ENCODE measurements at regions not wholly inside any gene's neighbourhood (a gene's known extent, or its start where the extent isn't known, plus 50 kb on each side); places are given as distances from the start of the nearest gene placed in this dataset.

- Mint-ChIP-seq H3K4me1 (peaks cover 24% of the 10 kb centered on the region), H3K27ac (ENCODE audit: unreplicated experiment) (no peak overlapping the region), H3K27me3 (ENCODE audit: low read depth) (no peaks in the 10 kb centered on the region), H3K4me3 (no peak overlapping the region), H3K36me3 (ENCODE audit: low read depth) (peaks cover 8% of the 10 kb centered on the region), H3K9me3 (peaks cover 12% of the 10 kb centered on the region)
- no peak for DNase-seq (ENCODE audit: low read depth, low spot score)
- no peak for TF ChIP-seq CTCF (conservative IDR thresholded peaks at IDR 0.05)
Observed at GRCh38 chr7:110522761-110523200, 568.1 kb upstream of the LRRN3 start.

GRCh38 chr7:110529175-110529574 is 561.8 kb upstream of the LRRN3 start:
- Mint-ChIP-seq H3K36me3 (ENCODE audit: low read depth) (no peaks in the 10 kb centered on the region), H3K4me1 (no peaks in the 10 kb centered on the region), H3K27ac (ENCODE audit: unreplicated experiment) (no peak overlapping the region), H3K4me3 (no peak overlapping the region), H3K9me3 (peaks cover 7% of the 10 kb centered on the region), H3K27me3 (ENCODE audit: low read depth) (no peaks in the 10 kb centered on the region)
- DNase-seq (ENCODE audit: low read depth, low spot score) = no peak
- TF ChIP-seq CTCF (conservative IDR thresholded peaks at IDR 0.05) = no peak

GRCh38 chr7:110531186-110531585 is 559.7 kb upstream of the LRRN3 start:
- DNase-seq (ENCODE audit: low read depth, low spot score) = no peak
- Mint-ChIP-seq H3K9me3 (peaks cover 7% of the 10 kb centered on the region), H3K4me3 (no peak overlapping the region), H3K4me1 (no peaks in the 10 kb centered on the region), H3K36me3 (ENCODE audit: low read depth) (no peaks in the 10 kb centered on the region), H3K27ac (ENCODE audit: unreplicated experiment) (no peak overlapping the region), H3K27me3 (ENCODE audit: low read depth) (no peaks in the 10 kb centered on the region)
- no peak for TF ChIP-seq CTCF (conservative IDR thresholded peaks at IDR 0.05)

GRCh38 chr7:110534241-110534931 is 556.5 kb upstream of the LRRN3 start:
- TF ChIP-seq CTCF (conservative IDR thresholded peaks at IDR 0.05) = no peak
- H3K27ac Mint-ChIP-seq (ENCODE audit: unreplicated experiment) = no peak overlapping the region
- H3K36me3 Mint-ChIP-seq (ENCODE audit: low read depth) = no peaks in the 10 kb centered on the region
- no peak for DNase-seq (ENCODE audit: low read depth, low spot score)
- H3K9me3 Mint-ChIP-seq = no peaks in the 10 kb centered on the region
- no peaks in the 10 kb centered on the region for H3K4me1 Mint-ChIP-seq
- H3K27me3 Mint-ChIP-seq (ENCODE audit: low read depth) = no peaks in the 10 kb centered on the region
- no peak overlapping the region for H3K4me3 Mint-ChIP-seq

GRCh38 chr7:110539216-110539615 is 551.7 kb upstream of the LRRN3 start:
- no peaks in the 10 kb centered on the region for H3K4me1 Mint-ChIP-seq
- no peak for DNase-seq (ENCODE audit: low read depth, low spot score)
- no peaks in the 10 kb centered on the region for H3K27me3 Mint-ChIP-seq (ENCODE audit: low read depth)
- H3K4me3 Mint-ChIP-seq = no peak overlapping the region
- no peak overlapping the region for H3K27ac Mint-ChIP-seq (ENCODE audit: unreplicated experiment)
- TF ChIP-seq CTCF (conservative IDR thresholded peaks at IDR 0.05) = no peak
- no peaks in the 10 kb centered on the region for H3K36me3 Mint-ChIP-seq (ENCODE audit: low read depth)
- no peaks in the 10 kb centered on the region for H3K9me3 Mint-ChIP-seq

Measured in neural crest cell (in vitro differentiated cells).